Breast epithelium (tissue), 4 donors: ENCODE measurements at regions not wholly inside any gene's neighbourhood (a gene's known extent, or its start where the extent isn't known, plus 50 kb on each side); places are given as distances from the start of the nearest gene placed in this dataset.

Source experiments
- DNase-seq, 2 donors: peaks; one replicate each; pipeline ENCODE4 v3.0.0-alpha.2; 2019; ENCODE audit warnings: low spot score in 2 of 2
- H3K27ac ChIP-seq, 2 donors: fragments of 200-600 bp; sonication (generic) in 1 of 2; one replicate each; pipeline ENCODE4 v1.5.1; 2016 to 2019; ENCODE audit warnings: mild to moderate bottlenecking in 1 of 2
- H3K27me3 ChIP-seq, 2 donors: fragments of 200-600 bp; sonication (generic) in 1 of 2; one replicate each; pipeline versions ENCODE4 v1.5.1 to v1.6.0; 2017 to 2019; ENCODE audit warnings: control low read depth in 1 of 2, mild to moderate bottlenecking in 1 of 2
- H3K36me3 ChIP-seq: fragments of 200-600 bp; one replicate; pipeline ENCODE4 v1.5.1; 2019
- H3K4me1 ChIP-seq, 2 donors: fragments of 200-600 bp; sonication (generic); one replicate each; pipeline ENCODE4 v1.5.1; 2016 to 2019; ENCODE audit warnings: control low read depth in 1 of 2
- H3K4me3 ChIP-seq, 3 donors: fragments of 200-600 bp; sonication (generic); 1 replicate in 2 of 3; 2 replicates in 1 of 3; pipeline ENCODE4 v1.5.1; 2016 to 2019; ENCODE audit warnings: mild to moderate bottlenecking in 3 of 3, moderate library complexity in 2 of 3
- H3K9me3 ChIP-seq, 2 donors: fragments of 200-600 bp; sonication (generic) in 1 of 2; one replicate each; pipeline ENCODE4 v1.5.1; 2016 to 2019; ENCODE audit warnings: control low read depth in 1 of 2
- POLR2A ChIP-seq: fragments of 450-650 bp; IDR thresholded peaks from one replicate; pipeline ENCODE4 v1.6.1; 2016; ENCODE audit warnings: antibody characterized with exemption, mild to moderate bottlenecking, moderate library complexity
- POLR2AphosphoS5 ChIP-seq, 3 donors: sonication (generic); formaldehyde crosslinking; IDR thresholded peaks; one replicate each; pipeline ENCODE4 v1.6.1; 2017; ENCODE audit warnings: antibody characterized with exemption in 3 of 3
- intact Hi-C: fragments of 100-400 bp; cut with DNase I; formaldehyde crosslinking; loops from one replicate; pipeline ENCODE4 v1.15.1; 2023; ENCODE audit warnings: low total_unique reads
- TF ChIP-seq, protein P1 (sequence below), 3 donors: fragments of 450-650 bp; IDR thresholded peaks; one replicate each; pipeline ENCODE4 v1.5.1; 2016 to 2017; ENCODE audit warnings: antibody characterized with exemption in 3 of 3, mild to moderate bottlenecking in 3 of 3, moderate library complexity in 3 of 3

DNA sequence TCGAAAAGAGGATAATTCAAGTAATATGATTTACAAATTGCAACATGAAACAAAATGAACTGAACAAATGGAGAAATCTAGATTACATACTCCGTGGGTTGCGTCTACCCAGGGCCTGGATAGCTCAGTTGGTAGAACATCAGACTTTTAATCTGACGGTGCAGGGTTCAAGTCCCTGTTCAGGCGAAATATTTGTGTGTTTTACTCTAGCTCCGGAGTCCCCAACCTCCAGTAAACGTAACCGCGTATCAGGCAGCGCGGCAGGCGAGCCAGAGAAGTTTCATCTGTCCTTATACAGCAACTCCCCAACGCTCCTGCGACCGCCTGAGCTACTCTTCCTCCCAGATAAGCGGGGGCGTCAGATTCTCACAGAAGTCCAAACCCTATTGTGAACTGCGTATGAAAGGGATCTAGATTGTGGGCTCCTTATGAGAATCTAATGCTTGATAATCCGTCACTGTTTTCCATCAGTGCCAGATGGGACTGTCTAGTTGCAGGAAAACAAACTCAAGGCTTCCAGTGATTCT, 176.1 kb downstream of the TRIM27 start:
- Histone ChIP-seq H3K36me3 (no peaks in the 10 kb centered on the region), H3K9me3 (peaks cover 3 to 21% of the 10 kb centered on the region in 2 donors), H3K27me3 (peaks cover 0 to 58% of the 10 kb centered on the region in 2 donors), H3K4me1 (no peaks in the 10 kb centered on the region), H3K27ac (no peak overlapping the region), H3K4me3 (no peak overlapping the region)
- DNase-seq = no peak
- intact Hi-C loops = no loop called here
- no peak for TF ChIP-seq POLR2AphosphoS5 (IDR thresholded peaks at IDR 0.05)
- no peak for TF ChIP-seq POLR2A
- TF ChIP-seq, protein P1, sequence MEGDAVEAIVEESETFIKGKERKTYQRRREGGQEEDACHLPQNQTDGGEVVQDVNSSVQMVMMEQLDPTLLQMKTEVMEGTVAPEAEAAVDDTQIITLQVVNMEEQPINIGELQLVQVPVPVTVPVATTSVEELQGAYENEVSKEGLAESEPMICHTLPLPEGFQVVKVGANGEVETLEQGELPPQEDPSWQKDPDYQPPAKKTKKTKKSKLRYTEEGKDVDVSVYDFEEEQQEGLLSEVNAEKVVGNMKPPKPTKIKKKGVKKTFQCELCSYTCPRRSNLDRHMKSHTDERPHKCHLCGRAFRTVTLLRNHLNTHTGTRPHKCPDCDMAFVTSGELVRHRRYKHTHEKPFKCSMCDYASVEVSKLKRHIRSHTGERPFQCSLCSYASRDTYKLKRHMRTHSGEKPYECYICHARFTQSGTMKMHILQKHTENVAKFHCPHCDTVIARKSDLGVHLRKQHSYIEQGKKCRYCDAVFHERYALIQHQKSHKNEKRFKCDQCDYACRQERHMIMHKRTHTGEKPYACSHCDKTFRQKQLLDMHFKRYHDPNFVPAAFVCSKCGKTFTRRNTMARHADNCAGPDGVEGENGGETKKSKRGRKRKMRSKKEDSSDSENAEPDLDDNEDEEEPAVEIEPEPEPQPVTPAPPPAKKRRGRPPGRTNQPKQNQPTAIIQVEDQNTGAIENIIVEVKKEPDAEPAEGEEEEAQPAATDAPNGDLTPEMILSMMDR (IDR thresholded peaks at IDR 0.05) = no peak

- no peak overlapping the region for H3K27ac ChIP-seq
- H3K4me1 ChIP-seq = no peaks in the 10 kb centered on the region
- intact Hi-C loops = no loop called here
- H3K27me3 ChIP-seq = peaks cover 0 to 53% of the 10 kb centered on the region in 2 donors
- DNase-seq = no peak
- H3K9me3 ChIP-seq = peaks cover 3 to 21% of the 10 kb centered on the region in 2 donors
- no peaks in the 10 kb centered on the region for H3K36me3 ChIP-seq
- no peak for TF ChIP-seq POLR2A
- TF ChIP-seq, protein P1 (IDR thresholded peaks at IDR 0.05) = no peak
- no peak for TF ChIP-seq POLR2AphosphoS5 (IDR thresholded peaks at IDR 0.05)
- H3K4me3 ChIP-seq = no peak overlapping the region
Observed at GRCh38 chr6:28748192-28748591, 175.6 kb downstream of the TRIM27 start.

- Histone ChIP-seq H3K27me3 (peaks cover 0 to 40% of the 10 kb centered on the region in 2 donors), H3K4me1 (no peaks in the 10 kb centered on the region), H3K4me3 (no peak overlapping the region), H3K9me3 (peaks cover 3 to 21% of the 10 kb centered on the region in 2 donors), H3K27ac (no peak overlapping the region), H3K36me3 (no peaks in the 10 kb centered on the region)
- TF ChIP-seq, protein P1 (IDR thresholded peaks at IDR 0.05) = no peak
- no peak for TF ChIP-seq POLR2A
- intact Hi-C loops = no loop called here
- DNase-seq = no peak
Observed at GRCh38 chr6:28750926-28751458, 172.8 kb downstream of the TRIM27 start.

DNA sequence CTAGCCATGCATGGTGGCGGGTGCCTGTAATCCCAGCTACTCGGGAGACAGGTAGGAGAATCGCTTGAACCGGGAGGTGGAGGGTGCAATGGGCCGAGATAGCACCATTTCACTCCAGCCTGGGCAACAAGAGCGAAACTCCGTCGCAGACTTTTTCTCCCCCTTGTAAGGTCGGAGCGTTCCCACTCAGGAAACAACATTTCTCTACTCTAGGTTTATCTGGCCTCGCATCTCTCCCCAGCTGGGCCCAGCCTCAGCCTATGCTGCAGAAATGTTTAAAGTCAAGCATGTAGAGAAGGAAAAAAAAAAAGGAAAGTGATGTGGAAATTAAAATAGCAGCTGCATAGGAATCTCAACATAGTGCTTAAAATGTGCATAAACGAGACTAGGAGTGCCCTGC, 172.3 kb downstream of the TRIM27 start:
- peaks cover 0 to 40% of the 10 kb centered on the region in 2 donors for H3K27me3 ChIP-seq
- intact Hi-C loops = no loop called here

GRCh38 chr6:28751963-28752350, 171.8 kb downstream of the TRIM27 start:
- TF ChIP-seq, protein P1 (IDR thresholded peaks at IDR 0.05) = no peak
- TF ChIP-seq POLR2AphosphoS5 (IDR thresholded peaks at IDR 0.05) (no peak), POLR2A (no peak)
- H3K9me3 ChIP-seq = peaks cover 3 to 21% of the 10 kb centered on the region in 2 donors

More for the DNA sequence above, 172.3 kb downstream of the TRIM27 start:
- H3K4me3 ChIP-seq = no peak overlapping the region
- TF ChIP-seq POLR2A (no peak), POLR2AphosphoS5 (IDR thresholded peaks at IDR 0.05) (no peak)
- TF ChIP-seq, protein P1 (IDR thresholded peaks at IDR 0.05) = no peak
- H3K27ac ChIP-seq = no peak overlapping the region
- no peak for DNase-seq
- peaks cover 3 to 21% of the 10 kb centered on the region in 2 donors for H3K9me3 ChIP-seq
- no peaks in the 10 kb centered on the region for H3K36me3 ChIP-seq
- H3K4me1 ChIP-seq = no peaks in the 10 kb centered on the region

More at GRCh38 chr6:28751963-28752350, 171.8 kb downstream of the TRIM27 start:
- H3K27me3 ChIP-seq = peaks cover 0 to 40% of the 10 kb centered on the region in 2 donors
- H3K27ac ChIP-seq = no peak overlapping the region
- intact Hi-C loops = no loop called here
- no peaks in the 10 kb centered on the region for H3K36me3 ChIP-seq
- H3K4me3 ChIP-seq = no peak overlapping the region
- DNase-seq = no peak
- no peaks in the 10 kb centered on the region for H3K4me1 ChIP-seq
